Esophagus squamous epithelium (tissue), 5 donors: ENCODE measurements at regions not wholly inside any gene's neighbourhood (a gene's known extent, or its start where the extent isn't known, plus 50 kb on each side); places are given as distances from the start of the nearest gene placed in this dataset.

Source experiments
- DNase-seq: peaks from one replicate; lab custom pipeline; 2025; lab: John Stamatoyannopoulos, UW
- H3K27ac ChIP-seq, 4 donors: fragments of 200-600 bp; sonication (generic); one replicate each; pipeline ENCODE4 v1.5.1; 2016 to 2019; ENCODE audit warnings: mild to moderate bottlenecking in 1 of 4
- H3K27me3 ChIP-seq, 4 donors: fragments of 200-600 bp; sonication (generic); 1 replicate in 3 of 4; 2 replicates in 1 of 4; pipeline versions ENCODE4 v1.5.1 to v1.6.0; 2017 to 2021; ENCODE audit warnings: antibody characterized with exemption in 1 of 4
- H3K36me3 ChIP-seq, 3 donors: fragments of 200-600 bp; sonication (generic); one replicate each; pipeline ENCODE4 v1.5.1; 2016 to 2019
- H3K4me1 ChIP-seq, 3 donors: fragments of 200-600 bp; sonication (generic); one replicate each; pipeline ENCODE4 v1.5.1; 2017 to 2019
- H3K4me3 ChIP-seq, 4 donors: fragments of 200-600 bp; sonication (generic); 1 replicate in 3 of 4; 2 replicates in 1 of 4; pipeline ENCODE4 v1.5.1; 2016 to 2019; ENCODE audit warnings: mild to moderate bottlenecking in 2 of 4, moderate library complexity in 1 of 4
- H3K9me3 ChIP-seq, 3 donors: fragments of 200-600 bp; sonication (generic); one replicate each; pipeline ENCODE4 v1.5.1; 2016 to 2019
- CTCF ChIP-seq, 6 experiments: fragments of 450-650 bp in 4 of 6; fragments of 200-600 bp in 2 of 6; sonication (generic) in 2 of 6; IDR thresholded peaks; one replicate each; pipeline ENCODE4 v1.5.1; 2016 to 2019; ENCODE audit warnings: antibody characterized with exemption in 6 of 6, mild to moderate bottlenecking in 4 of 6, moderate library complexity in 4 of 6
- POLR2A ChIP-seq, 4 donors: fragments of 450-650 bp; IDR thresholded peaks; one replicate each; pipeline ENCODE4 v1.6.1; 2017; ENCODE audit warnings: antibody characterized with exemption in 4 of 4, mild to moderate bottlenecking in 4 of 4, moderate library complexity in 3 of 4
- WGBS, 2 donors: methylation state at CpG; one replicate each; pipeline ENCODE4 v1.1.5; 2018; 5-methylcytosine and 5-hydroxymethylcytosine counted together
- intact Hi-C: fragments of 100-400 bp; cut with DNase I; formaldehyde crosslinking; loops from one replicate; pipeline ENCODE4 v1.15.0; 2022
- donor health status: DM: yes; HTN: yes; CAD: no.

- peak; percentile 44 for DNase-seq
- WGBS, 2 donors: 0 to 1% methylated on average over 34 to 38 of the region's 49 CpGs
- Histone ChIP-seq H3K9me3 (no peaks in the 10 kb centered on the region), H3K27me3 (peaks cover 4 to 92% (median 9%) of the 10 kb centered on the region in 4 donors), H3K36me3 (no peaks in the 10 kb centered on the region), H3K27ac (peak overlapping the region in 3 of 4 donors; percentile 23 to 63 (median 38)), H3K4me1 (peaks cover 15 to 64% (median 31%) of the 10 kb centered on the region in 3 donors), H3K4me3 (peak overlapping the region; percentile 25 to 65 (median 50))
- intact Hi-C loops: loop anchor here (10.0 kb wide), 1 partner anchor 534 kb away; no protein-coding TSS in a partner anchor
- TF ChIP-seq CTCF (IDR thresholded peaks at IDR 0.05) (peak; percentile 44 to 71 (median 54)), POLR2A (IDR thresholded peaks at IDR 0.05) (no peak)
Observed at GRCh38 chr5:88140856-88141752, 127.5 kb downstream of the TMEM161B start.

GRCh38 chr5:88140396-88140855 lies 128.2 kb downstream of the TMEM161B start:
- intact Hi-C loops: loop anchor here (10.0 kb wide), 1 partner anchor 534 kb away; no protein-coding TSS in a partner anchor

GRCh38 chr5:88130211-88130815 lies 138.3 kb downstream of the TMEM161B start:
- Histone ChIP-seq H3K36me3 (no peaks in the 10 kb centered on the region), H3K27me3 (peaks cover 0 to 15% (median 0%) of the 10 kb centered on the region in 4 donors), H3K9me3 (no peaks in the 10 kb centered on the region), H3K4me1 (no peaks in the 10 kb centered on the region), H3K4me3 (no peak overlapping the region), H3K27ac (no peak overlapping the region)
- no peak for DNase-seq
- TF ChIP-seq CTCF (IDR thresholded peaks at IDR 0.05) (no peak), POLR2A (IDR thresholded peaks at IDR 0.05) (no peak)
- 89 to 91% methylated on average over 5 of the region's 5 CpGs for WGBS, 2 donors
- intact Hi-C loops: no loop called here

More at GRCh38 chr5:88140396-88140855, 128.2 kb downstream of the TMEM161B start:
- WGBS, 2 donors: 3 to 11% methylated on average over 14 to 15 of the region's 15 CpGs
- Histone ChIP-seq H3K4me1 (peaks cover 15 to 57% (median 31%) of the 10 kb centered on the region in 3 donors), H3K36me3 (no peaks in the 10 kb centered on the region), H3K9me3 (no peaks in the 10 kb centered on the region), H3K27ac (peak overlapping the region in 1 of 4 donors; percentile 63), H3K4me3 (peak overlapping the region; percentile 25 to 65 (median 50)), H3K27me3 (peaks cover 4 to 85% (median 7%) of the 10 kb centered on the region in 4 donors)
- no peak for TF ChIP-seq POLR2A (IDR thresholded peaks at IDR 0.05)
- TF ChIP-seq CTCF (IDR thresholded peaks at IDR 0.05): no peak
- DNase-seq: no peak

- Histone ChIP-seq H3K4me3 (no peak overlapping the region), H3K4me1 (no peaks in the 10 kb centered on the region), H3K9me3 (no peaks in the 10 kb centered on the region), H3K27me3 (peaks cover 0 to 12% (median 0%) of the 10 kb centered on the region in 4 donors), H3K36me3 (no peaks in the 10 kb centered on the region), H3K27ac (no peak overlapping the region)
- no peak for DNase-seq
- TF ChIP-seq POLR2A (IDR thresholded peaks at IDR 0.05): no peak
- no peak for TF ChIP-seq CTCF (IDR thresholded peaks at IDR 0.05)
- WGBS, 2 donors: 73 to 75% methylated on average over 2 of the region's 2 CpGs
- intact Hi-C loops: no loop called here
Observed at GRCh38 chr5:88128813-88129212, 139.8 kb downstream of the TMEM161B start.
